Panc1 (cell line): ENCODE measurements at regions not wholly inside any gene's neighbourhood (a gene's known extent, or its start where the extent isn't known, plus 50 kb on each side); places are given as distances from the start of the nearest gene placed in this dataset.

Experiments
- CTCF ChIP-seq: fragments of 450-650 bp; IDR thresholded peaks from 2 replicates; pipeline ENCODE4 v1.5.1; 2017; ENCODE audit warnings: mild to moderate bottlenecking
- POLR2AphosphoS5 ChIP-seq: IDR thresholded peaks from 2 replicates; pipeline ENCODE4 v1.6.1; 2012; ENCODE audit warnings: mild to moderate bottlenecking, low read depth, low read length, moderate library complexity
- TCF7L2 ChIP-seq: IDR thresholded peaks from 2 replicates; pipeline ENCODE4 v1.6.1; 2011; ENCODE audit warnings: mild to moderate bottlenecking, low read depth, low read length, inconsistent platforms
- TF ChIP-seq, protein P1 (sequence below), 2 experiments: IDR thresholded peaks; 2 replicates each; pipeline ENCODE4 v1.6.1; 2011 to 2012; ENCODE audit warnings: low read depth in 2 of 2, control low read depth in 1 of 2, low read length in 1 of 2, mild to moderate bottlenecking in 1 of 2, moderate library complexity in 1 of 2; ENCODE audit not compliant: insufficient read depth in 1 of 2

- TF ChIP-seq CTCF (no peak), POLR2AphosphoS5 (no peak), TCF7L2 (no peak)
- TF ChIP-seq, protein P1, sequence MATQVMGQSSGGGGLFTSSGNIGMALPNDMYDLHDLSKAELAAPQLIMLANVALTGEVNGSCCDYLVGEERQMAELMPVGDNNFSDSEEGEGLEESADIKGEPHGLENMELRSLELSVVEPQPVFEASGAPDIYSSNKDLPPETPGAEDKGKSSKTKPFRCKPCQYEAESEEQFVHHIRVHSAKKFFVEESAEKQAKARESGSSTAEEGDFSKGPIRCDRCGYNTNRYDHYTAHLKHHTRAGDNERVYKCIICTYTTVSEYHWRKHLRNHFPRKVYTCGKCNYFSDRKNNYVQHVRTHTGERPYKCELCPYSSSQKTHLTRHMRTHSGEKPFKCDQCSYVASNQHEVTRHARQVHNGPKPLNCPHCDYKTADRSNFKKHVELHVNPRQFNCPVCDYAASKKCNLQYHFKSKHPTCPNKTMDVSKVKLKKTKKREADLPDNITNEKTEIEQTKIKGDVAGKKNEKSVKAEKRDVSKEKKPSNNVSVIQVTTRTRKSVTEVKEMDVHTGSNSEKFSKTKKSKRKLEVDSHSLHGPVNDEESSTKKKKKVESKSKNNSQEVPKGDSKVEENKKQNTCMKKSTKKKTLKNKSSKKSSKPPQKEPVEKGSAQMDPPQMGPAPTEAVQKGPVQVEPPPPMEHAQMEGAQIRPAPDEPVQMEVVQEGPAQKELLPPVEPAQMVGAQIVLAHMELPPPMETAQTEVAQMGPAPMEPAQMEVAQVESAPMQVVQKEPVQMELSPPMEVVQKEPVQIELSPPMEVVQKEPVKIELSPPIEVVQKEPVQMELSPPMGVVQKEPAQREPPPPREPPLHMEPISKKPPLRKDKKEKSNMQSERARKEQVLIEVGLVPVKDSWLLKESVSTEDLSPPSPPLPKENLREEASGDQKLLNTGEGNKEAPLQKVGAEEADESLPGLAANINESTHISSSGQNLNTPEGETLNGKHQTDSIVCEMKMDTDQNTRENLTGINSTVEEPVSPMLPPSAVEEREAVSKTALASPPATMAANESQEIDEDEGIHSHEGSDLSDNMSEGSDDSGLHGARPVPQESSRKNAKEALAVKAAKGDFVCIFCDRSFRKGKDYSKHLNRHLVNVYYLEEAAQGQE (IDR thresholded peaks at IDR 0.05; ENCODE audit: insufficient read depth in 1 of 2, low read depth in 2 of 2, low read length in 1 of 2): no peak
Observed at GRCh38 chr6:54020334-54020733, 90.9 kb upstream of the MLIP start.
